ENCODE measurements at regions not wholly inside any gene's neighbourhood (a gene's known extent, or its start where the extent isn't known, plus 50 kb on each side); places are given as distances from the start of the nearest gene placed in this dataset.

DNA sequence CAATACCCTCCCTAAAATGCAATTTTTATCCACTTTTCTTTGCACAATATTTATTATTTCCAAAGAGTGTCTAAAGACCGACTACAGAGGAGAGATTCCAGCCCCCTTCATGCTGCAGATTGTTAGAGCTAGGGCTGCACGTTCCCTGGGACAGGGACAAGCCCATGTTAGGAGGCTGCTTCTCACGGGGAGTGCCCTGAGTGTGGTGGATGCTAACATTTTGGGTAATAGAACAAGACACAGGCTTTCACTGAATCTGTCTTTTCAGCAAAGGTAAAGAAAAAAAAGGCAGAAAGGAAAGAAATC lies 125.4 kb downstream of the RIPK4 start:
- no peak for TF ChIP-seq CTCF (conservative IDR thresholded peaks at IDR 0.05 in 1 of 2, IDR thresholded peaks at IDR 0.05 in 1 of 2; ENCODE audit: extremely low read depth in 1 of 2, insufficient read depth in 1 of 2, low read depth in 1 of 2, low read length in 2 of 2)
- no peak for TF ChIP-seq EZH2 (IDR thresholded peaks at IDR 0.05; ENCODE audit: borderline replicate concordance, low read length)

Measured in mammary epithelial cell (primary cell).